H1 (cell line): ENCODE measurements at regions not wholly inside any gene's neighbourhood (a gene's known extent, or its start where the extent isn't known, plus 50 kb on each side); places are given as distances from the start of the nearest gene placed in this dataset.

Source experiments
- CTCF ChIA-PET: fragments of 300-600 bp; sonication (Branson Sonifier 250); formaldehyde crosslinking; loops from one replicate; lab custom pipeline; 2021; ENCODE audit not compliant: partially characterized antibody; lab: Charles Lee
- POLR2A ChIA-PET: fragments of 300-600 bp; sonication (Branson Sonifier 250); formaldehyde crosslinking; loops from one replicate; lab custom pipeline; 2021; ENCODE audit warnings: inconsistent platforms; ENCODE audit not compliant: partially characterized antibody; lab: Charles Lee
- DNase-seq, 2 experiments: peaks; one replicate each; pipeline versions ENCODE4 v3.0.0 to v3.0.0-alpha.2; 2010 to 2022; ENCODE audit warnings: low spot score in 2 of 2, low read depth in 1 of 2, mixed read lengths in 1 of 2
- FAIRE-seq: peaks from 2 replicates; lab custom pipeline; 2011; peaks lifted over from hg19 to GRCh38; lab: Jason Lieb, UNC
- H2AFZ ChIP-seq: 2 replicates; pipeline ENCODE4 v1.8.1; 2012; ENCODE audit warnings: low read length, inconsistent platforms
- H2AK5ac ChIP-seq: 2 replicates; pipeline ENCODE4 v1.6.1; 2013; ENCODE audit warnings: low read depth, low read length
- H2BK120ac ChIP-seq: replicated peaks from 2 replicates; pipeline ENCODE3; 2013; ENCODE audit warnings: low read depth, low read length, inconsistent platforms
- H2BK12ac ChIP-seq: 2 replicates; pipeline ENCODE4 v1.6.1; 2013; ENCODE audit warnings: low read depth, low read length
- H2BK15ac ChIP-seq: 2 replicates; pipeline ENCODE4 v1.6.1; 2013; ENCODE audit warnings: low read length
- H2BK20ac ChIP-seq: 2 replicates; pipeline ENCODE4 v1.6.1; 2013; ENCODE audit warnings: low read length
- H2BK5ac ChIP-seq: 2 replicates; pipeline ENCODE4 v1.6.1; 2013; ENCODE audit warnings: low read depth, low read length
- H3K14ac ChIP-seq: 2 replicates; pipeline ENCODE4 v1.6.1; 2013; ENCODE audit warnings: inconsistent platforms; ENCODE audit not compliant: insufficient read length
- H3K18ac ChIP-seq: 2 replicates; pipeline ENCODE4 v1.6.1; 2013; ENCODE audit warnings: low read length; ENCODE audit errors: extremely low read depth
- H3K23ac ChIP-seq: 2 replicates; pipeline ENCODE4 v1.6.1; 2013; ENCODE audit warnings: inconsistent platforms; ENCODE audit not compliant: insufficient read length
- H3K23me2 ChIP-seq: 2 replicates; pipeline ENCODE4 v1.6.1; 2013; ENCODE audit warnings: low read depth, low read length
- H3K27ac ChIP-seq: 2 replicates; pipeline ENCODE4 v1.6.1; 2011; ENCODE audit warnings: low read depth, low read length, inconsistent platforms
- H3K27me3 ChIP-seq, 4 experiments: replicated peaks in 1 of 4; 1 replicate in 1 of 4; 2 replicates in 3 of 4; pipeline versions ENCODE4 v1.6.1 to v1.8.1; 2011 to 2013; ENCODE audit warnings: low read length in 3 of 4, mild to moderate bottlenecking in 3 of 4, inconsistent platforms in 2 of 4, mixed read lengths in 2 of 4, moderate library complexity in 1 of 4; ENCODE audit not compliant: control insufficient read depth in 3 of 4, insufficient read depth in 3 of 4; ENCODE audit errors: extremely low read depth in 1 of 4
- H3K36me3 ChIP-seq, 4 experiments: 2 replicates each; pipeline versions ENCODE4 v1.6.1 to v1.8.1; 2011 to 2013; ENCODE audit warnings: mild to moderate bottlenecking in 4 of 4, low read length in 3 of 4, moderate library complexity in 2 of 4, control low read depth in 1 of 4, inconsistent platforms in 1 of 4; ENCODE audit not compliant: insufficient read depth in 4 of 4, control insufficient read depth in 2 of 4
- H3K4ac ChIP-seq: replicated peaks from 2 replicates; pipeline ENCODE3; 2013; ENCODE audit warnings: low read length, low read depth, mixed read lengths, inconsistent platforms; ENCODE audit not compliant: insufficient read length
- H3K4me1 ChIP-seq, 4 experiments: replicated peaks in 1 of 4; 1 replicate in 1 of 4; 2 replicates in 3 of 4; pipeline versions ENCODE4 v1.6.1 to v1.8.1; 2011 to 2013; ENCODE audit warnings: low read length in 3 of 4, inconsistent platforms in 2 of 4, mixed read lengths in 1 of 4; ENCODE audit not compliant: insufficient read depth in 4 of 4, control insufficient read depth in 3 of 4
- H3K4me2 ChIP-seq, 2 experiments: 2 replicates each; pipeline versions ENCODE4 v1.6.1 to v1.8.1; 2011 to 2013; ENCODE audit warnings: low read depth in 2 of 2, low read length in 2 of 2, control low read depth in 1 of 2, inconsistent platforms in 1 of 2, mild to moderate bottlenecking in 1 of 2; ENCODE audit not compliant: insufficient read depth in 1 of 2
- H3K4me3 ChIP-seq, 4 experiments: fragments of 200-600, 300-600 bp in 1 of 4; sonication (generic), shearing (Covaris generic), sonication (Bioruptor Twin) in 1 of 4; 2 replicates each; pipeline versions ENCODE4 v1.5.1 to v1.8.1; 2011 to 2016; ENCODE audit warnings: low read length in 4 of 4, low read depth in 3 of 4, control low read depth in 2 of 4, inconsistent platforms in 2 of 4, mild to moderate bottlenecking in 2 of 4, mixed read lengths in 1 of 4, moderate library complexity in 1 of 4; ENCODE audit not compliant: insufficient read depth in 2 of 4; ENCODE audit errors: extremely low read depth in 1 of 4
- H3K56ac ChIP-seq: replicated peaks from 2 replicates; pipeline ENCODE3; 2013; ENCODE audit warnings: low read depth, mild to moderate bottlenecking, mixed read lengths, low read length, inconsistent platforms; ENCODE audit not compliant: insufficient read length
- H3K79me1 ChIP-seq: 2 replicates; pipeline ENCODE4 v1.6.1; 2013; ENCODE audit warnings: low read depth, low read length, control low read depth
- H3K79me2 ChIP-seq, 2 experiments: 2 replicates each; pipeline versions ENCODE4 v1.6.1 to v1.8.1; 2012 to 2013; ENCODE audit warnings: low read length in 2 of 2, mild to moderate bottlenecking in 2 of 2, inconsistent platforms in 1 of 2; ENCODE audit not compliant: insufficient read depth in 2 of 2, control insufficient read depth in 1 of 2
- H3K9ac ChIP-seq, 4 experiments: replicated peaks in 1 of 4; 1 replicate in 1 of 4; 2 replicates in 3 of 4; pipeline versions ENCODE4 v1.6.1 to v1.8.1; 2011 to 2013; ENCODE audit warnings: low read depth in 3 of 4, low read length in 3 of 4, control low read depth in 2 of 4, mild to moderate bottlenecking in 2 of 4, moderate library complexity in 2 of 4, inconsistent platforms in 1 of 4; ENCODE audit errors: extremely low read depth in 1 of 4
- H3K9me3 ChIP-seq, 2 experiments: 2 replicates each; pipeline versions ENCODE4 v1.6.1 to v1.8.1; 2012 to 2013; ENCODE audit warnings: mild to moderate bottlenecking in 2 of 2, moderate library complexity in 2 of 2, control low read depth in 1 of 2, inconsistent platforms in 1 of 2, low read depth in 1 of 2, low read length in 1 of 2, mixed read lengths in 1 of 2; ENCODE audit not compliant: insufficient read depth in 2 of 2
- H4K20me1 ChIP-seq, 2 experiments: replicated peaks in 1 of 2; 2 replicates each; pipeline versions ENCODE3 to v1.8.1; 2011 to 2013; ENCODE audit warnings: inconsistent platforms in 2 of 2, low read length in 2 of 2, mild to moderate bottlenecking in 1 of 2; ENCODE audit not compliant: insufficient read depth in 2 of 2, control insufficient read depth in 1 of 2
- H4K5ac ChIP-seq: 2 replicates; pipeline ENCODE4 v1.6.1; 2013; ENCODE audit warnings: low read length, low read depth, mixed read lengths, inconsistent platforms; ENCODE audit not compliant: insufficient read length
- H4K8ac ChIP-seq: 2 replicates; pipeline ENCODE4 v1.8.0; 2013; ENCODE audit warnings: mild to moderate bottlenecking, moderate library complexity, low read length, inconsistent platforms; ENCODE audit not compliant: insufficient read depth; ENCODE audit errors: extremely low read depth
- H4K91ac ChIP-seq: replicated peaks from 2 replicates; pipeline ENCODE3; 2013; ENCODE audit warnings: low read length, mixed read lengths, inconsistent platforms; ENCODE audit not compliant: insufficient read length
- CREB1 ChIP-seq: IDR thresholded peaks from 2 replicates; pipeline ENCODE4 v1.6.1; 2012; ENCODE audit warnings: inconsistent platforms
- KDM5A ChIP-seq: fragments of 200-600 bp; IDR thresholded peaks from 2 replicates; pipeline ENCODE4 v1.7.1; 2012; ENCODE audit warnings: mild to moderate bottlenecking, low read length, inconsistent platforms, mixed read lengths
- NANOG ChIP-seq: IDR thresholded peaks from 2 replicates; pipeline ENCODE4 v1.6.1; 2011; ENCODE audit warnings: low read length, low read depth, mild to moderate bottlenecking, inconsistent platforms; ENCODE audit not compliant: insufficient read depth, poor library complexity, severe bottlenecking
- NRF1 ChIP-seq: IDR thresholded peaks from 2 replicates; pipeline ENCODE4 v1.6.1; 2011; ENCODE audit warnings: mild to moderate bottlenecking, low read depth, low read length, improper control_type of control experiment
- RNF2 ChIP-seq: fragments of 200-900, 300-1000 bp; sonication (generic); IDR thresholded peaks from 2 replicates; pipeline ENCODE4 v1.7.1; 2016; ENCODE audit warnings: borderline replicate concordance, low read depth, mild to moderate bottlenecking, antibody characterized with exemption, low read length; ENCODE audit not compliant: poor library complexity, severe bottlenecking; ENCODE audit errors: missing control alignments
- SRF ChIP-seq: IDR thresholded peaks from 2 replicates; pipeline ENCODE4 v1.6.1; 2011; ENCODE audit warnings: mild to moderate bottlenecking, low read depth, low read length, moderate library complexity
- TAF7 ChIP-seq: optimal IDR thresholded peaks from 2 replicates; pipeline ENCODE3; 2011; ENCODE audit warnings: low read depth, mild to moderate bottlenecking, inconsistent platforms, low read length, moderate library complexity, borderline replicate concordance
- WGBS, 2 experiments: shearing (Covaris generic) in 1 of 2; methylation state at CpG; one replicate each; pipeline versions ENCODE4 v1.1.6 to v1.1.7; 2013 to 2015; ENCODE audit warnings: low lambda C conversion rate in 2 of 2, mixed read lengths in 2 of 2, inconsistent platforms in 1 of 2, low coverage in 1 of 2, missing lambda C conversion rate in 1 of 2; ENCODE audit not compliant: insufficient replicate concordance in 2 of 2, insufficient coverage in 1 of 2, insufficient read length in 1 of 2; ENCODE audit errors: extremely low coverage in 1 of 2, missing lambda C conversion rate in 1 of 2; 5-methylcytosine and 5-hydroxymethylcytosine counted together

GRCh38 chr5:158180407-158180806 lies 321.5 kb upstream of the CLINT1 start:
- Histone ChIP-seq H3K18ac (no peak overlapping the region), H2AFZ (no peak overlapping the region), H3K9ac (no peak overlapping the region), H4K20me1 (no peaks in the 10 kb centered on the region), H3K79me1 (no peaks in the 10 kb centered on the region), H3K56ac (no peak overlapping the region), H3K9me3 (no peaks in the 10 kb centered on the region), H2AK5ac (no peak overlapping the region), H3K27ac (no peak overlapping the region), H2BK12ac (no peak overlapping the region), H3K36me3 (no peaks in the 10 kb centered on the region), H3K27me3 (no peaks in the 10 kb centered on the region), H3K23me2 (no peaks in the 10 kb centered on the region), H4K8ac (no peak overlapping the region), H4K5ac (no peak overlapping the region), H4K91ac (no peak overlapping the region), H3K14ac (no peak overlapping the region), H3K4me2 (no peak overlapping the region), H2BK5ac (no peak overlapping the region), H2BK120ac (no peak overlapping the region), H3K4ac (no peak overlapping the region), H2BK15ac (no peak overlapping the region), H3K4me1 (peaks cover 0 to 3% (median 1%) of the 10 kb centered on the region in 4 experiments; a peak in 3 of 7 replicates), H2BK20ac (no peak overlapping the region), H3K23ac (no peak overlapping the region), H3K4me3 (no peak overlapping the region), H3K79me2 (no peaks in the 10 kb centered on the region)
- CTCF ChIA-PET, result interaction anchor here (0.9 to 1.0 kb wide), 4 partner anchors 17 to 119 kb away, joined by 3 read pairs; no protein-coding TSS in a partner anchor
- WGBS, 2 experiments, result 93% methylated on average over 4 of the region's 4 CpGs; no CpG with 5 or more reads in 1 of the 2 experiments
- FAIRE-seq (no peak), DNase-seq (no peak)
- POLR2A ChIA-PET, result no interaction called here
- TF ChIP-seq NANOG (no peak), CREB1 (no peak), TAF7 (no peak), SRF (no peak), NRF1 (no peak), RNF2 (no peak), KDM5A (no peak)
